GM12865 (cell line): ENCODE measurements at regions not wholly inside any gene's neighbourhood (a gene's known extent, or its start where the extent isn't known, plus 50 kb on each side); places are given as distances from the start of the nearest gene placed in this dataset.

ENCODE experiments used
- DNase-seq: peaks from one replicate; pipeline ENCODE4 v3.0.0; 2010; ENCODE audit warnings: low read depth
- H3K4me3 ChIP-seq: 2 replicates; pipeline ENCODE4 v1.5.1; 2011; ENCODE audit warnings: mild to moderate bottlenecking, low read depth, low read length, control low read depth
- CTCF ChIP-seq: IDR thresholded peaks from 2 replicates; pipeline ENCODE4 v1.5.1; 2011; ENCODE audit warnings: low read length, control low read depth, low read depth, inconsistent platforms; ENCODE audit not compliant: insufficient read depth; ENCODE audit errors: missing control alignments

- no peak for DNase-seq
- H3K4me3 ChIP-seq = no peak overlapping the region
- no peak for TF ChIP-seq CTCF
These were observed 602.0 kb upstream of the KCNMB2 start for GRCh38 chr3:177934001-177934891.

- DNase-seq = no peak
- no peak for TF ChIP-seq CTCF
- no peak overlapping the region for H3K4me3 ChIP-seq
These were observed 601.2 kb upstream of the KCNMB2 start for GRCh38 chr3:177935047-177935446.

- no peak for TF ChIP-seq CTCF
- no peak overlapping the region for H3K4me3 ChIP-seq
- no peak for DNase-seq
These were observed 599.5 kb upstream of the KCNMB2 start for GRCh38 chr3:177936721-177937120.

GRCh38 chr3:177942911-177943310 lies 593.3 kb upstream of the KCNMB2 start:
- TF ChIP-seq CTCF = no peak
- H3K4me3 ChIP-seq = no peak overlapping the region
- DNase-seq = no peak

- no peak for DNase-seq
- no peak overlapping the region for H3K4me3 ChIP-seq
- TF ChIP-seq CTCF = no peak
These were observed 592.0 kb upstream of the KCNMB2 start for GRCh38 chr3:177944228-177944661.

GRCh38 chr3:177946048-177946447 lies 590.2 kb upstream of the KCNMB2 start:
- no peak overlapping the region for H3K4me3 ChIP-seq
- no peak for TF ChIP-seq CTCF
- DNase-seq = no peak

- no peak overlapping the region for H3K4me3 ChIP-seq
- DNase-seq = no peak
- no peak for TF ChIP-seq CTCF
These were observed 589.7 kb upstream of the KCNMB2 start for GRCh38 chr3:177946497-177946896.
